Heart left ventricle (tissue), 16 donors: ENCODE measurements at regions not wholly inside any gene's neighbourhood (a gene's known extent, or its start where the extent isn't known, plus 50 kb on each side); places are given as distances from the start of the nearest gene placed in this dataset.
"Not testable (repeated sequence)": the region's sequence is repeated elsewhere in the genome, so short reads cannot be mapped to it uniquely, and the experiment has no call there.

Experiments used
- ATAC-seq, 4 donors: fragments of 200-7000 bp; cut with Tn5 transposase; one replicate each; pipeline ENCODE4 v1.9.1; 2020 to 2022; ENCODE audit warnings: moderate library complexity in 4 of 4, mild to moderate bottlenecking in 3 of 4, moderate number of reproducible peaks in 1 of 4
- DNase-seq, 5 donors: peaks; one replicate each; pipeline ENCODE4 v3.0.0-alpha.2; 2020
- H3K27ac ChIP-seq, 12 donors: fragments of 200-600 bp; sonication (generic) in 4 of 12; one replicate each; pipeline versions ENCODE4 v1.5.0 to v1.8.0; 2016 to 2022; ENCODE audit warnings: mild to moderate bottlenecking in 2 of 12
- H3K27me3 ChIP-seq, 9 donors: fragments of 200-600 bp; sonication (generic) in 2 of 9; one replicate each; pipeline versions ENCODE4 v1.5.1 to v1.8.0; 2016 to 2022; ENCODE audit warnings: mild to moderate bottlenecking in 3 of 9
- H3K36me3 ChIP-seq, 9 donors: fragments of 200-600 bp; sonication (generic) in 2 of 9; one replicate each; pipeline versions ENCODE4 v1.5.0 to v1.8.0; 2018 to 2022; ENCODE audit warnings: mild to moderate bottlenecking in 2 of 9
- H3K4me1 ChIP-seq, 12 donors: fragments of 200-600 bp; sonication (generic) in 4 of 12; one replicate each; pipeline versions ENCODE4 v1.5.0 to v1.8.0; 2016 to 2022; ENCODE audit warnings: mild to moderate bottlenecking in 3 of 12
- H3K4me3 ChIP-seq, 12 donors: fragments of 200-600 bp; sonication (generic) in 4 of 12; one replicate each; pipeline versions ENCODE4 v1.5.0 to v1.8.0; 2017 to 2022; ENCODE audit warnings: mild to moderate bottlenecking in 9 of 12, moderate library complexity in 4 of 12
- H3K9me3 ChIP-seq, 12 donors: fragments of 200-600 bp; sonication (generic) in 4 of 12; one replicate each; pipeline versions ENCODE4 v1.5.0 to v1.8.0; 2016 to 2022; ENCODE audit warnings: mild to moderate bottlenecking in 1 of 12
- POLR2A ChIP-seq, 2 donors: fragments of 450-650 bp; IDR thresholded peaks; one replicate each; pipeline ENCODE4 v1.6.1; 2017; ENCODE audit warnings: antibody characterized with exemption in 2 of 2, mild to moderate bottlenecking in 2 of 2, moderate library complexity in 2 of 2
- WGBS, 4 donors: extraction: QIAGEN DNeasy Blood & Tissue Kit in 2 of 4; methylation state at CpG; one replicate each; pipeline versions ENCODE4 v1.1.5 to v1.1.7; 2013 to 2018; 5-methylcytosine and 5-hydroxymethylcytosine counted together
- intact Hi-C, 10 donors: fragments of 100-400 bp; cut with DNase I; formaldehyde crosslinking; loops; one replicate each; pipeline versions ENCODE4 v1.11.1 to v1.14.2; 2022
- TF ChIP-seq, protein P1 (sequence below), 12 donors: fragments of 200-600 bp; sonication (generic) in 4 of 12; IDR thresholded peaks; one replicate each; pipeline versions ENCODE4 v1.5.0 to v1.8.0; 2018 to 2022; ENCODE audit warnings: antibody characterized with exemption in 12 of 12, mild to moderate bottlenecking in 5 of 12
- donor health status: ischemic (EF 13 %, LVEDD 7.1; RV severe dilation, severe dysfunction).
- donor health status: healthy with polysubstance abuse.
- donor health status: DM: no; HTN: yes; CAD: no.
- donor health status: DM: no; HTN: no; CAD: no.
- donor health status: ischemic (EF 25% LVEDD 6.9; RV normal size, moderate dysfunction).
- donor health status: ischemic (EF 25% LVEDD 5.7; RV mildly dilated, moderate dysfunction).
- donor health status: healthy.
- donor health status: DM: yes; HTN: yes; CAD: no.
- donor health status: ischemic (EF 35%, LVEDD 5.7; RV mildly dilated, moderate dysfunction).
- donor health status: nonischemic (EF 11% LVEDD 7.7; RV severe dilation, severe dysfunction).
- donor health status: DM: yes; HTN: yes; CAD: no.
- donor health status: PGD.
- donor health status: ischemic (EF 29% LVEDD 5.4; RV normal size, mild dysfunction).
- donor health status: nonischemic (EF 23%, LVEDD 6.1; RV moderate dilation, normal function).

DNA sequence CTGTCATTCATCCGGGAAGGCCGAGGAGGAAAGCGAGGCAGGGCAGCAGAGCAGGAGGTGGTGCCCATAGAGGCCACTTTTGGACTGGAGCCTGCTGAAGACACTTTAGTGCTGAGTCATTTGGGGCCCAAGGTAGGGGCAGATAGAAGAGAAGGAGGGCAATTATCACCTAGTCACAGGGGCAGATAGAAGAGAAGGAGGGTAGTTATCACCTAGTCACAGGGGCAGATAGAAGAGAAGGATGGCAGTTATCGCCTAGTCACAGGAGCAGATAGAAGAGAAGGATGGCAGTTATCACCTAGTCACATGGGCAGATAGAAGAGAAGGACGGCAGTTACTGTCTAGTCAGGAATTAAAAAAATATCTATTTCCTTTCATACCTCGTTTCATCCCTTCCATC, 1372.6 kb downstream of the FOXD4L5 start:
- ATAC-seq, H3K4me1 ChIP-seq, DNase-seq, H3K27ac ChIP-seq, intact Hi-C loops, H3K4me3 ChIP-seq, H3K9me3 ChIP-seq, H3K27me3 ChIP-seq, H3K36me3 ChIP-seq: not testable (repeated sequence)
- WGBS, 4 donors = 74 to 80% (median 77%) methylated on average over 6 of the region's 6 CpGs

DNA sequence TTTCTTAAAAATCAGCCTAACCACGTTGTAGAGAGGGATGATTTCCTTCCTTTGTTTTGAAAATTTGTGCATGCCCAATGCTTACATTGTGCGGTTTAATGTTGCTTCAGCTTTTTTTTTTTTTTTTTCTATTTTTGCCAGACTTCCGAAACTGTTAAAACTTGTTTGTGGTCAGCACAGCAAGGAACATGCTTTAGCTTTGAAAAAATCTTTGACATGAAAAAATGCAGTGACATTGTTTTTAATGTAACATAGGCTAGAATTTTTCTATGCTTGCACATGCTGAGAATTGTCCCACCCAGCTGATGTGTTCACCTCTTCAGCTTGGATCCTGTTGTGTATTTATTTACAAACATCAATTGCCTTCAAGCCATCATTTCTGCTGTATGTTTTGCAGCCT, 1375.9 kb downstream of the FOXD4L5 start:
- H3K36me3 ChIP-seq, intact Hi-C loops, H3K4me1 ChIP-seq, DNase-seq, H3K27me3 ChIP-seq, H3K9me3 ChIP-seq, H3K27ac ChIP-seq, H3K4me3 ChIP-seq, ATAC-seq: not testable (repeated sequence)
- WGBS, 4 donors = 55 to 63% (median 61%) methylated on average over 3 of the region's 3 CpGs

DNA sequence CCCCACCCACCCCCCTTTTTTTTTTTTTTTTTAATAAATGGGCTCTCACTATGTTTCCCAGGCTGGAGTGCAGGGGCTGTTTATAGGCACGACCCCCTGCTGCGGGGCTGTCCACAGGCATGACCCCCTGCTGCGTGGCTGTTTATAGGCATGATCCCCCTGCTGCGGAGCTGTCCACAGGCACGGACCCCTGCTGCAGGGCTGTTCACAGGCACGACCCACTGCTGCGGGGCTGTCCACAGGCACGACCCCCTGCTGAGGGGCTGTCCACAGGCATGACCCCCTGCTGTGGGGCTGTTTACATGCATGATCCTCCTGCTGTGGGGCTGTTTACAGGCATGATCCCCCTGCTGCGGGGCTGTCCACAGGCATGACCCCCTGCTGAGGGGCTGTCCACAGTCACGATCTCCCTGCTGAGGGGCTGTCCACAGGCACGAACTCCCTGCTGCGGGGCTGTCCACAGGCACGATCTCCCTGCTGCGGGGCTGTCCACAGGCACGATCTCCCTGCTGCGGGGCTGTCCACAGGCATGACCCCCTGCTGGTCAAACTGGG, 1385.3 kb downstream of the FOXD4L5 start:
- not testable (repeated sequence) for ATAC-seq, DNase-seq
- 73 to 83% (median 80%) methylated on average over 8 to 16 of the region's 16 CpGs for WGBS, 4 donors

DNA sequence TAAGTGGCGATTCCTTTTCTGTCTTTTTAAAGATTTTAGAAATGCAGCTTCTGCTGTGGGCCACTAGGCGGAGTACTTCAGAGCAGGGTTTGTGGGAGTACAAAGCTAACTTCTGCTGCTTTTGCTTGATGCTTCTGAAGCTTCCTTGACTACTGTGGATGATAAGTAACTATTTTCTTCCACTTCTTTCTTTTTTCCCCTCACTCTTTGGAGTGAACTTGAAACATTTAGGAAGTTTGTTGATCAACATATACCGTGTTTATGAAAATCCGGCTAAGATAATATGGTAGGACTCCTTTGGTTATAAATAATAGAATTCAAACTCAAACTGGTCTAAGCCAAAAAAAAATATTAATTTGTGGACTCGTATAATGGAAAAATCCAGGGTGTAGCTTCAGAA, 1403.6 kb downstream of the FOXD4L5 start:
- H3K9me3 ChIP-seq, DNase-seq, H3K36me3 ChIP-seq, ATAC-seq, H3K4me3 ChIP-seq, H3K4me1 ChIP-seq, H3K27me3 ChIP-seq, H3K27ac ChIP-seq, intact Hi-C loops: not testable (repeated sequence)
- 45 to 60% (median 56%) methylated on average over 4 to 5 of the region's 5 CpGs for WGBS, 4 donors
- TF ChIP-seq, protein P1, sequence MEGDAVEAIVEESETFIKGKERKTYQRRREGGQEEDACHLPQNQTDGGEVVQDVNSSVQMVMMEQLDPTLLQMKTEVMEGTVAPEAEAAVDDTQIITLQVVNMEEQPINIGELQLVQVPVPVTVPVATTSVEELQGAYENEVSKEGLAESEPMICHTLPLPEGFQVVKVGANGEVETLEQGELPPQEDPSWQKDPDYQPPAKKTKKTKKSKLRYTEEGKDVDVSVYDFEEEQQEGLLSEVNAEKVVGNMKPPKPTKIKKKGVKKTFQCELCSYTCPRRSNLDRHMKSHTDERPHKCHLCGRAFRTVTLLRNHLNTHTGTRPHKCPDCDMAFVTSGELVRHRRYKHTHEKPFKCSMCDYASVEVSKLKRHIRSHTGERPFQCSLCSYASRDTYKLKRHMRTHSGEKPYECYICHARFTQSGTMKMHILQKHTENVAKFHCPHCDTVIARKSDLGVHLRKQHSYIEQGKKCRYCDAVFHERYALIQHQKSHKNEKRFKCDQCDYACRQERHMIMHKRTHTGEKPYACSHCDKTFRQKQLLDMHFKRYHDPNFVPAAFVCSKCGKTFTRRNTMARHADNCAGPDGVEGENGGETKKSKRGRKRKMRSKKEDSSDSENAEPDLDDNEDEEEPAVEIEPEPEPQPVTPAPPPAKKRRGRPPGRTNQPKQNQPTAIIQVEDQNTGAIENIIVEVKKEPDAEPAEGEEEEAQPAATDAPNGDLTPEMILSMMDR (IDR thresholded peaks at IDR 0.05) = peak in 2 of 12 donors; percentile 21 to 25

More for the DNA sequence above, 1385.3 kb downstream of the FOXD4L5 start:
- H3K4me3 ChIP-seq, H3K36me3 ChIP-seq, H3K9me3 ChIP-seq, H3K27ac ChIP-seq, H3K4me1 ChIP-seq, H3K27me3 ChIP-seq, intact Hi-C loops: not testable (repeated sequence)

DNA sequence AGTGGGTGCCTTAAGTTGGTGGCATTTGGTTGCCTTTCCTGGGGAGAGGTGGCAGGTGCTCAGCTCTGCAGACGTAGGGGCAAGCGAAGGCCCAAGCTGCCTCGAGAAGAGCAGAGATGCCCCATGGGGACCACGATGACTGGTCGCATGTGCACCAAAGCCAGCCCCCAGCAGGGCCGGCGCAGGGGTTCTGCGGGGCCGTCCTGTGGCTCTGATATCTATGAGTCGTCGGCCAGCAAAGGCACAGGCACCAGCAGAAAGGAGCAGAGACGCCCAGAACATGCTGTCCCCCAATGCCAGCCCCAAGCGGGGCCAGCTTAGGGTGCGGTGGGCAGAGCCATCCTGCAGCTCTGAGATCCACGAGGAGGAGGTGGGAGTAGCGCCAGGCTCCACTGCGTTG, 1408.6 kb downstream of the FOXD4L5 start:
- peak in 1 of 5 donors; percentile 57 for DNase-seq
- H3K36me3 ChIP-seq, H3K4me3 ChIP-seq, ATAC-seq, H3K4me1 ChIP-seq, H3K9me3 ChIP-seq, H3K27me3 ChIP-seq, H3K27ac ChIP-seq, intact Hi-C loops: not testable (repeated sequence)
- WGBS, 4 donors = 78 to 85% (median 83%) methylated on average over 7 to 14 of the region's 17 CpGs; no CpG with 5 or more reads in 1 of the 4 donors

DNA sequence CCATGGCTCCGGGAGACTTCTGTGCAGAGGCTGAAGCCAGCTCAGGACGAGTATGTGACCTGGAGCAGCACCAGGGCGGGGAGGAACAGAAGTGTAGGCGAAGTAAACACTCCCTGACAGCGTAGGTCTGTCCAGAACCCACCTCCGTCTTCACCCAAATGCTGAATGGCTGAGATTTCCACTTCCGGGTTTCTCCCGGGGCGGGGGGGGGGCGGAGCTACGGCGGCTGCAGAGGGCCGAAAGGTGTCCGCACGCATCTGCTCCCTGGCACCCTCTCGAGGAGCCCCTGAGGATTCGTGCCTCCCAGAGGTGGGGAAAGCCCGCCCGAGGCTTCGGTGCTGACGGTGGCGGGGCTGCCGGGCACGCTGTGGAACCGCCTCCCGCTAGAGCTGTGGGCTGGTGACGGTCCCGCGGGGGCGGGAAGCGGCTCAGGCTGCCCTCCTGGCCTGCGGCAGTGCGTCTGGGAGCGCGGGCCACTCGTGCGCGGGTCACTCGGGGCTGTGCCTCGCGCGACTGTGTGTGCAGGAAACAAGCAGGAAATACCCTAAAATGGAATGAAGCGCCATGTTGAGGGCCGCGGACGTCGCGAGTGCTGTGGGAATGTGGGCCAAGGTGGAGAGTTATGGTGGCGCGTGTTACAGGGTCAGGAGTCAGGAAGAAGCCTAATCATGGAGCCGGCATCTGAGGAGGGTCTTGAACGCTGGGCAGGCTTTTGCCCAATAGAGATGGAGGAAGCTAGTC, 1425.4 kb downstream of the FOXD4L5 start:
- ATAC-seq = peak in 3 of 4 donors; percentile 58 to 79 (median 63)

DNA sequence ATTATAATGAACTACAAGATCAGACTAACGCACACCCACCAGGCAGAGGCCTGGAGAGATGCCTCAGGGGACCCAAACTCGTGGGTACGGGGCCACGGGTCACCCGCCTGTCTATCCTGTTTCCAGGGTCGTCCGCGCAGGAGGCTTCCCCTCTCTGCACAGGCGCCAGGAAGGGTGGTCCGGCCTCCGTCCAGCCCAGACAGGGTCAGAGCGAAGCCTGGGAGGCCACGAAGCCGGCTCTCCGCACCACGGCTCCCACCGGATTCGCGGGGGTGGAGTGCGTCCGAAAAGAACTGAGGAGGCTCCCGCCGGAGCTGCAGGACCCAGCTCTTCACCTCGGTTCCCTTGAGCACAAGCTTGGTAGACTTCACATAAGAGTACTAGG, 1425.9 kb downstream of the FOXD4L5 start:
- H3K4me3 ChIP-seq = peak overlapping the region in 11 of 12 donors; percentile 13 to 74 (median 52)
- H3K36me3 ChIP-seq, H3K27me3 ChIP-seq, ATAC-seq, H3K4me1 ChIP-seq, H3K9me3 ChIP-seq, intact Hi-C loops: not testable (repeated sequence)
- 24 to 45% (median 38%) methylated on average over 10 to 24 of the region's 24 CpGs for WGBS, 4 donors
- H3K27ac ChIP-seq = peak overlapping the region in 6 of 12 donors; percentile 22 to 82 (median 53)
- DNase-seq = peak in 4 of 5 donors; percentile 13 to 57 (median 28)

More for the DNA sequence above, 1425.4 kb downstream of the FOXD4L5 start:
- H3K4me3 ChIP-seq = peak overlapping the region in 11 of 12 donors; percentile 21 to 74 (median 52)
- 37 to 61% (median 53%) methylated on average over 25 to 52 of the region's 52 CpGs for whole genome bisulfite sequencing, 4 donors
- H3K9me3 ChIP-seq = peaks cover 0 to 3% (median 0%) of the 10 kb centered on the region in 12 donors
- H3K4me1 ChIP-seq = peaks cover 0 to 3% (median 0%) of the 10 kb centered on the region in 12 donors
- peak overlapping the region in 6 of 12 donors; percentile 29 to 82 (median 53) for H3K27ac ChIP-seq
- H3K27me3 ChIP-seq = no peaks in the 10 kb centered on the region
- TF ChIP-seq POLR2A (IDR thresholded peaks at IDR 0.05) = no peak
- TF ChIP-seq, protein P1 (IDR thresholded peaks at IDR 0.05) = peak in 1 of 12 donors; percentile 28
- DNase-seq = peak; percentile 20 to 68 (median 65)
- intact Hi-C loops = no loop called here
- H3K36me3 ChIP-seq = no peaks in the 10 kb centered on the region

DNA sequence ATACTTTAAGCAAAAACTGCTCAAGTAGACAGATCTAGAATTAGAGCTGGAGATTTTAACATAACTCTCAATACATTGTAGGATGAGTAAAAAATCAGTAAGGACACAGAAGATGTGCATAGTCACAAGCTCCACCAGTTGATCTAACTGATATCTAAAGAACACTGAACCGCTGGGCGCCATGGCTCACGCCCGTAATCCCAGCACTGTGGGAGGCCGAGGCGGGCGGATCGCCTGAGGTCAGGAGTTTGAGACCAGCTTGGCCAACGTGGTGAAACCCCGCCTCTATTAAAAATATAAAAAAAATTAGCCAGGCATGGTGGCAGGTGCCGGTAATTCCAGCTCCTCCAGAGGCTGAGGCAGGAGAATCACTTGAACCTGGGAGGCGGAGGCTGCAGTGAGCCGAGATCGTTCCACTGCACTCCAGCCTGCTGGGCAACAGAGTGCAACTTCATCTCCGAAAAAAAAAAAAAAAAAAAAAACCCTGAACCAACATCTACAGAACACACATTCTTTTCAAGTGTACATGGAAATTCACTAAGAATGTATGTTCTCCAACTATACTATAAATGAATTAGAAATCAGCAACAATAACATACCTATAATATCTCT, 1431.8 kb downstream of the FOXD4L5 start:
- H3K9me3 ChIP-seq, ATAC-seq, H3K27ac ChIP-seq, H3K4me3 ChIP-seq, H3K4me1 ChIP-seq, H3K36me3 ChIP-seq, H3K27me3 ChIP-seq, DNase-seq, intact Hi-C loops: not testable (repeated sequence)
- WGBS, 4 donors = 81 to 89% (median 87%) methylated on average over 15 of the region's 15 CpGs

DNA sequence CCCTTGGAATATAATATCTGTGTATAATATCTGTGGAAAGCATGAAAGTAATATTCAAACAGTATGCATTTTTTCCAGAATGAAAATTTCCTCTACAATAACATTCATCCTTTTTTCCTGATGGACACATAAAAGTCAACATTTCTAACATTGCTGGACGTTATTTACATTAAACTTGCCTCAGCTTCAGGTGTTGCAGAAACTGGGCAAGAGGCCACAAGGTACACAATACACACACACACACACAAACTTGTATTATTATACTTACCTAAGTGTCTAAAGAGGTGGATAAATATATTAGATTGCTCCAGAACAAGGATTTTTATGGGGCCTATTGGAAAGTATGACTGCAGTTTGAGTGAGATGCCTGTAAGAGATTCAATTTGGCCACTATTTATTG, 1460.2 kb downstream of the FOXD4L5 start:
- H3K4me1 ChIP-seq, intact Hi-C loops, DNase-seq, H3K4me3 ChIP-seq, H3K27me3 ChIP-seq, H3K9me3 ChIP-seq, H3K36me3 ChIP-seq, ATAC-seq, H3K27ac ChIP-seq: not testable (repeated sequence)
- 16 to 20% (median 17%) methylated on average over 1 of the region's 1 CpG for WGBS, 4 donors
